Activated CD4-positive, alpha-beta T cell treated with anti-CD3 and anti-CD28 coated beads, Interleukin-2, Interleukin-6, amounts not matched to agents 100 ng/mL and 50 ng/mL, durations not matched to agents 16 hours and 8 hours (primary cell): ENCODE measurements at regions not wholly inside any gene's neighbourhood (a gene's known extent, or its start where the extent isn't known, plus 50 kb on each side); places are given as distances from the start of the nearest gene placed in this dataset.

Source experiments
- DNase-seq: peaks from one replicate; pipeline ENCODE4 v3.0.0-alpha.2; 2020

DNA sequence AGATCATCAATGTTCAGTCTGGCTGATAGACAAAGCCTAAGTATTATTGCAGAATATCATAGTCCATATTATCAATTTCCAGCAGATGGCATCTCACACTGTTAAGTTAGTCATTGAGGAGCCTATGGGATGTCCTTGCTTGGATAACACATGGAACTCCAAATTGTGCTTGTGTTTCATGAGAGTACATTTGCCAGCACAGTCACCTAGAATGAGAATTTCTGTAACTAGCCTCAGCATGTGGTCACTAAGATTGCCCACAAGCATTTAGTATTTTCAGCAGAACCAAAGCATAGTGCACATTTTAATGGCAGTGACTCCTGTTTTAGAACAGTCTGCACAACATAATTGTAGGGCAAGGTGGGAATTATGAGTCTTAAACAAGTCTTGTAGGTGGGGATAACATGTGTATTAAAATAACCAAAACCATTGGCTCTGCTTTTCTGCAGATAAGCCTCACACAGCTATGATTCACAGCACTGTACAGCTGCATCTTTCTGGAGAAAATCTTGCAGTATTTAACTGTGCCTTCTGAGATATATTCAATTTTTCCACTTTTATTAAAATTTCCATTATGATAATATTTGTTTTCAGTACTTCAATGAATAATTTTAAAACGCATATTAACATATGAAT lies 882.8 kb upstream of the SOX9 start:
- DNase-seq = no peak

DNA sequence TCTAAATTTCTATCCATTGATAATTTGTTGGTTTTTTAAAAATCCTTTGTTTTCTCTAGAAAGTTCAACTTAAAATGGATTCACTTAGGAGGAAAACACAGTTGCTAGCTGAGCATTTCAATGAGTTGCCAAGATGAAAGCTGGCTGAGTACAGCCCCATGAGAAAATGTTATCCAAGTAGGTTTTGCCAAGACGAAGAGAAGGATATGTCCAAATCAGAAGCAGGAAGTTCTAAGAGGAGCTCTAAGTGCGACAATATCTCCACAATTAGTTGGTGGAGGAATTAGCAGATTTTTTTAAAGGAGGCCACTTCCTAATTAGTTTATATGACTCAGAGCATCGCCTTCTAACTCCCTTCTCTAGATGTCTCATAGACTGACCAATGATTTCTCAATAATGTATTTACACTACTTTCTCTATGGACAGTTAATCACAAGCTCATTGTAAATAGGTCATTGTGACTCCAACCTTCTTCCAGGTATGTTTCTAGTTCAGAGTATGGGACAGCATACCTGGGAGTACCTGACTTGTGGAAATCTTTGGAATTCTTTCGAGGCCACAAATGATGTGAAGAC lies 873.3 kb upstream of the SOX9 start:
- DNase-seq = no peak

DNA sequence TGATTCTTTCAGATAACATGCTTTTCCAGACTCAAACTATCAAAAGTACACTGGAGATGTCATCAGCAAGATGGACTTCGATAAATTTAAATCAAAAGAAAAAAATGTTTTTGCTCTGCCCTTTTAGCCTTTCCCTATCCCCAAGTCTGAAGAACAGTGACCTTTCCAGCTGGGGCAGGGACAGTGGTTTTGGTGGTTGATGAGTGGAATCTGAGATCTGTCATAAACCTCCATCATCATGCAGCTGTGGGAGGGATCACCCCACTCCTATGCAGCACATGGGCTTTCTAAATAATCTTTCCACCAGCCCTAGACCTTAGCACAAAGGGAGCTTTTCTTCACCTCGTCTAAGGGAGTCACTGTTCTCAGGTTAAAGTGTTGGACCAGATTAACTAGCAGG lies 869.5 kb upstream of the SOX9 start:
- no peak for DNase-seq

DNA sequence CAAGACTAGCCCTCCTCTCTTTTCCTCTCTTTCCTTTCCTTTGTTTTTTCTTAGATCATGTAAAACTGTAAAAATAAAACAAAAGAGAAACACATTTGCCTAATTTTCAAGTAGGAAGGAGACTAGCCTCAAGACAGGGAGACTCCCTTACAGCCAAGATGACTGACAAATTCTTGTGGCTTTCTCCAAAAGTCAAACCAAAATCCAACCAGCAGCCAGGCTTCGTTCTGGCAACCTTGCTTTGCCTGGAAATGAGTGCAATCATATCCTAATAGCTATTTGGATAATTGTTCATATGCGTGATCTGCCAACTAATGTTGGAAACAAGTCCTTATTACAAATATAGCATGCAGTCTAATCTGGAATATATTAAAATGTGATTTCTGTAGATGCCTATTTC lies 868.9 kb upstream of the SOX9 start:
- no peak for DNase-seq

DNA sequence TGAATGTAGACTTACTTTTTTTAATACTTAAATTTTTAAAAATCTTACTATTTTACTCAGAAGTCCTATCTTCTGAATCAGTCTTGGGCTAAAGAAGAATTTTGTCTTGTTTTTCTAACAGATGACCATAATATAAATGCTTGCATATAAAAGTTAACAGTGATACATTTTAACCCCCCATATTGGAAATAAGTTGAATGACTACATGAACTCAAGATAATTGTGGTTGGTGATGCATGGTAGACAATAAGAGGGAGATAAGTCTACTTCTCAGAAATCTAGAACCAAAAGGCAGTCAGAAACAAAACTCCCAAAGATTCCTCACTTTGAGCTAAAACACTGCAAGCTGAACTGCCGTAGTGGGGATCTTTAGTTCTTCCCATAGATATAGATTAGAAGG lies 868.4 kb upstream of the SOX9 start:
- no peak for DNase-seq

DNA sequence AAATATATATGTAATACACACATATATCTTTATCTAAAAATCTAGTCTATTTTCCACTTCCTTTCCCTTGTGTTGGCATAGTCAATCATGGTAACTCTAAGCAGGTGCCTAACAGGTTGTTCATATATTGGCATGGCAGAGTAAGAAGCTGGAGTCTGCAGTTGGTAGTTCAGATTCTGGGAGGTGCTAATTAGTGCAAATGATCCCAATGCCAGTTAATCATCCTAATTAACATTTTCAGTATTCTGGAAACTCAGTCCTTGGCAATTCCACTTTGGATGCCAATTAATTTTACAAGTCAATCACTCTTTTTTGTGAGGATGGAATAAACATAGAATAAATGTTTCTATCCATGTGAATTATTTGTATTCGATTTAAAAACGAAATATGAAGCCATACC lies 863.7 kb upstream of the SOX9 start:
- no peak for DNase-seq

DNA sequence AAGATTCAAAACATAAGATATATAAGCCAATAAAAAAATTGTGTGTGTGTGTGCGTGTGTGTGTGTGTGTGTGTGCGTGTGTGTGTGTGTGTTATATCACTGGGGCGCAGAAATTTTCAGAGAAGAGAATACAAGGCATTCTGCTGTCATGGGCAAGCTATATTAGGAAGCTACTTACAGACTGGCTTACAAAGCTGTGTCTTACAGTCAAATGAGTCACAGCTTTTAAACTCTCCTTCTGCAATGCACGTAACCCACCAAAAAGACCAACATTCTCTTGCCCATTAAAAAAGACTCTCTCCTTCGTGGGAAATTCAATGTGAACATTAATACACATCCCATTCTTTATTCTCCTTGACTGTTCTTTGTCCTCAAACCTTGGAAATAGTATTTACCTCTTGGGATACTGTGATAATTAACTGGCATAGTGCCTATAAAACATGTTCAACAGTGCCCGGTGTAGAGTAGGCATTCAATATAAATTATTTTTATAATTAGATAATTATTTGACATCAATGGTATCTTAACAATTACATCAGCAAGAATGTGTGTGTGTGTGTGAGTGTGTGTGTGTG lies 860.4 kb upstream of the SOX9 start:
- DNase-seq = no peak

DNA sequence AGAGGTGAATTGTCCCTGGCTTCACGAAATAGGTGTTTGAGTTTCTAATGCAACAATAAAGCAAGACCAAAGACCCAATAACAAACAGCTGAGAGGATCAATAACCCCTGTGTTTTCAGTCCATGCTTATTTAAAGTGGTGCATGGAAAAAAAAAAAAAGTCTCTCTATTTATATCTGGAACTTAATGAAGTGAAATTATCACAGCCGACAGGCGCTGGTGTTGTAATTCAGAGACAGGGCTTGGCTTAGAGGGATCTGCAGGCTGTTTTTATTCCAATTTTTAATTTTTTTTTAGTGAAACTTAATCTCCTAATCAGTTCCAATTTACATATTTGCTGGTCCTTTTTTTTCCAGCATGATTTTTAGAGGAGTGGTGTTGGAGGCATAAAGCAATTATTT lies 858.2 kb upstream of the SOX9 start:
- DNase-seq = no peak

DNA sequence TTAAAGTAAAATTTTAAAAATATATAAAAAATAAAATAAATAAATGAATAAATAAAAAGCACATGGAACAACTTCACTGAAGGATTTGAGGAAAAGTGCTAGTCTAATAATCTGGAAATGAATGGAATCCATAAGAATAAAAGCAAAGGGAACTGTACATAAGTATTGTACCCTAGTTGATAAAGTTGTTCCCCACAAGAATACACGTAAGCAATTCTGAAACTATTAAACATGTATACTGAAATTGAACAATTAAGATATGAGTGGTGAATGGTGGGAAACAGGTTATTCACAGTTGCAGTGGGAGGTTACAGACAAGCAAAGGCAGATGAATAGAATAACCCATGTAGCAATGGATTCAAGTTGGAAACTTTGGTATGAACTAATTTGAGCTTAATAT lies 853.2 kb upstream of the SOX9 start:
- no peak for DNase-seq

DNA sequence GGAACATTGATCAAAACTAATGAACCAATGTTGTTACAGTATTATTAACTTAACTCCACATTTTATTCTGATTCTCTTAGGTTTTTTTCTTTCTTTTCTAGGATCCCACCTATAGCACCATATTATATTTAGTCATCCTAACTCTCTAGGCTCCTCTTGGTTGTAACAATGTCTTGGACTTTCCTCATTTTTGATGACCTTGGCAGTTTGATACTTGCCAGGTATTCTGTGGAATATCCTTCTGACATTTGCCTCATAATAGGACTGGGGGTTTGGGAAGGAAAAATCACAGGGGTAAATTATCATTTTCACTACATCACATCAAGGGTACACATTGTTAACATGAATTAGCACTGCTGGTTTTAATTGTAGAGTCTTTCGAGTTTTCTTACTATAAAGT lies 851.6 kb upstream of the SOX9 start:
- no peak for DNase-seq

DNA sequence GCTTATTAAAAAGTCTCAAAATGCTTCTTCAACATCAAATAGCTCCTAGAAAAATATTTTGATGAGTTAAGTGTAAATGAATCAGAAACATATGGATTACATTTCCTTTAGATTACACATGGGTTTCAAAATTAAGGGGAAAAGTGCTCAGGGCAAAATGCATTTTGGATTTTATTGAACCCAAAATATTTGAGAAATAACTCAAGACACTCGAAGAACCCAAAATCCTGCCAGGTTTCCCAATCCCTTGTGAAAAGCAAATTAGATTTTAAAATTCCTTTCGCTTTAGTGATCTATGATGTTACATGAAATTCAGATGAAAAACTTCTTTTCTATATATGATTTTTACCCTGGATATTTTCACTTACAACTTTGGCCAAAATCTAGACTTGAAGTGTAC lies 847.4 kb upstream of the SOX9 start:
- no peak for DNase-seq

DNA sequence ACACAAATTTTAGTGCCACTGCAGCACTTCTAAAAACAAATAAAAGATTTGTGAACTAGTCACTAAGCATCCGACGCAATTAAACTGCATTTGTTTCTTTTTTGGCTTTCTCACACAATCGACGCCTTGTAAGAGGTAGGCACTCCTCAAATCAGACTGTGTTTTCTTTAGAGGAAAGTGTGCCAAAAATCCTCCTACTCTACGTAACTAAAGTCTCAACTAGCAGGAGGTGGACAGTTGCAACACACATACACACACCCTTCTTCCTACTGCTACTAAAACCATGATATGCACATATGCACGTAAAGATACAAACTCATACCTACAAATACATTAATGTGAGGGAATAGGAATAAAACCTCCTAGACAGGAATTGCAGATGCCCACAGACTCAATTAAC lies 844.7 kb upstream of the SOX9 start:
- no peak for DNase-seq

DNA sequence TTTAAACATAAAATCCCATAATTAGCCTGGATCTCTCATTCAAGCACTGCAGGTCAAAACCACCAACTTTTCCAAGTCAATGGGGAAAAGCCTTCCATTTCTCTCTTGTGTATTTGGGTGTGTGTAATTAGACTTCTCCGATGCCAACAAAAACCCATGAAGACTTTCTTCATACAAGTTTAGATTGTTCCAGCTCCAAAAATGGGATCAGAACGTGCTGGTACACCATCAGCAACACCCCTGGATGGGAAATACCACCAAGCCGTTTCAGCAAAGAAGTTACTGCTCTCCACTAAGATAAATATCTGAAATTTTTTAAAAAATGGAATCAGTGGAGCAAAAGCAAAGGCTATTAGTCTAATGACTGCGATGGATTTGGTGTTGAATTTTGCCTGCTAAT lies 837.3 kb upstream of the SOX9 start:
- DNase-seq = no peak

DNA sequence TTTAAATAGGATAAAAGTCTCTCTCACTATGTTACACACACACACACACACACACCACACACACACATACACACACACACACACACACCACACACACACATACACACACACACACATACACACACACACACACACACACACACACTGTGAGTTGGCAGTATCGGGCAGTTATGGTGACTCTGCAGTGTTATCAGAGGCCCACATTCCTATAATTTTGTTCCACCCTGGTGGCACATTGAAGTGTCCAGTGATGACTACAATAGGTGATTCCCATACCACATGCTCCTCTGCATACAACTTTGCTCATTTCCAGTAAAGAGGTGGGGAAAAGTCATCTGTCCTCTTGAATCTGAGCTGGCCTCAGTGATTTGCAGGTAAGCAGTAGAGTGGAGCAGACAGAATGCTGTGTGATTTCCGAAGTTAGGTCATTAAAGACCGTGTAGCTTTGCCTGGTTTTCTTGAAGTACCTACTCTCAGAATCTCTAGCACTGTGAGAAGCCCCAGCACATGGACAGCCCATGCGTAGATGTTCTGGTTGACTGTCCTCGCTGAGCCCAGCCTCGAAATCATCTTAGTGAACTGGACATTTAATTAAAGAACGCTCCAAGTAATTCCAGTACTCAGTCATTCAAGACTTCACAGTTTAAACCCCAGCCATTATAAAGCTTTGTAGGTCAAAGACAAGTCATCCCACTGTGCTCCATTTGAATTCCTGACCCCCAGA lies 836.6 kb upstream of the SOX9 start:
- no peak for DNase-seq

DNA sequence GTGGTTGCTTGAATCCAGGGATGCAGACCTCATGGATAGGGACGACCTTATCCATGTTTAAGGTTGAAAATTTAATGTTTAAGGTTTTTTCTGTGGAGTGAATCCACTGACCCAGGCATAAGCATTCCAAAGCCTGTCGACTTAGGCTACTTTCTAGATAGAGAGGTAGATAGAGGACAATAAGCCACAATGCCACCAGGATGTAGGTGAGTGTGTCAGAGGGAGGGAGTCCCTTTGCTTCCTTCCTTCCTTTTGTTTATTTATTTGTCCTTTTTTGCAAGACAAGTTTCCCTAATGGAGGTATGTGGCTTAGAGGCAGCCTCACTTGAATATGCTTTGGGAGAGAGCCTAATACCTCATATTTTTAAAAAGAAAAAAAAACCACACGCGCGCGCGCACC lies 834.2 kb upstream of the SOX9 start:
- no peak for DNase-seq

DNA sequence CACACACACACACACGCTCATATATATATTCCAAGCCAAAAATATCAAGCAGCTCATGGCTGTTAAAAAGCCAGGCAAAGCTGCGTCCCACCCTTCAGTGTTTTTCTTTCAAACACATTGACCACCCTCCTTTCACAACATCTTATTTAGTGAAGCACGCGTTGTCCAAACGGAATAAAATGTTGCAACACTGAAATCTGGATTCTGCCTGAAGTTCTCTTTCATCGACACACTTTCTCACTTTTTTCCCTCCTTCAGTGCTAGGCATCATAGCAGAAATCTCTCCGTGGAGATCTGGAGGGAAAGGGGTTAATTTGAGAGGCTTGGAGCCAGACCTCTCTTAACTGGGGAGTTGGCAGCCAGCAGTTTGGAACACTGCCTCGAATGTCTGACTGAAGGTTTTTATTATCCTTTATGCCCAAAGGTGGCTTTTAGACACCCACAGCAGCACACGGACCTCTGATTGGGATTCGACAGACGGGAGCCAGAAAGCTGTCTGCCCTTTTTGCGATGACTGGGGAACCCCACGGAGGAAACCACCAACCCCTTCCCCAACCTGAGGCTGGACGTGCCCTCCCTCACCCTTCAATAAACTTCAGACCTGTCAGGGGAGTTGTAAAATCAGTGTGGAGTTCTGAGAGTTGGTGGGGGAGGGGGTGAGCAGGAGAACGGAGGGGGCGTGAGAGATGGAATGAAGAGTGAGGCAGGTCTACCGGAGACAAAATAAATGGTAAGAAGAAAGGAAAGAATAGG lies 833.6 kb upstream of the SOX9 start:
- DNase-seq = no peak

DNA sequence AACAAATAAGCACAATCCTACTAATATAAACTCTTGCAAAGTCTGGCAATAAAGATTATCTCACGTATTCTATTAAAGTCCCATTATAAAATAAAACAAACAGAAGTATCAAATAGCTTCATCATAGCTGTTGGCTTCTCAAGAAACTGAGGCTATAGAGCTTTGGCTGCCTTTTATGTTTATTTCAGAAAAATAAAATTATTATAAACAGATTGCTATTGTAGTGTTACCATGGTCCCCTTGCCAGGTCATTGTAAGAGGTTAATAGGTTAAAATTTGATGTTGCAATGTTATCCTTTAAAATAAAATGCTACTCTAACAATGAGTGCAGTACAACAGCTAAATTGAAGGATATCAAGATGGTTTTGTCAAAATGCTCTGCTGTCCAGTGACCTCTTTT lies 828.8 kb upstream of the SOX9 start:
- DNase-seq = no peak

DNA sequence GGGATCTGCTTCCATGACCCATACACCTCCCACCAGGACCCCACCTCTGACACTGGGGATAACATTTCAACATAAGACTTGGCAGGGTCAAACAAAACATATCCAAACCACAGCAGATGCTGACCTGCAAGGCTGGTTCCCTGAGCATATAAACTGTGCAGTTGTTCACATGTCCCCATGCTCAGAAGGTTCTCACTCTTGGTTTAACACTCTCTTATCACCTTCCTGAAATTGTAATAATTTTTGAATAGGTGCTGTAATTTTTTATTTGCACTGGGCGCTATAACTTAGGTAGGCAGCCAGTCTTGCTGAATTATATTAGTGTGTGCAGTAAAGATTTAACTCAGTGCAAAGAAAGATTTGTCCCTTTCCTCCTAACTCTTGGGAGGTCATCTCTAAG lies 824.8 kb upstream of the SOX9 start:
- no peak for DNase-seq

DNA sequence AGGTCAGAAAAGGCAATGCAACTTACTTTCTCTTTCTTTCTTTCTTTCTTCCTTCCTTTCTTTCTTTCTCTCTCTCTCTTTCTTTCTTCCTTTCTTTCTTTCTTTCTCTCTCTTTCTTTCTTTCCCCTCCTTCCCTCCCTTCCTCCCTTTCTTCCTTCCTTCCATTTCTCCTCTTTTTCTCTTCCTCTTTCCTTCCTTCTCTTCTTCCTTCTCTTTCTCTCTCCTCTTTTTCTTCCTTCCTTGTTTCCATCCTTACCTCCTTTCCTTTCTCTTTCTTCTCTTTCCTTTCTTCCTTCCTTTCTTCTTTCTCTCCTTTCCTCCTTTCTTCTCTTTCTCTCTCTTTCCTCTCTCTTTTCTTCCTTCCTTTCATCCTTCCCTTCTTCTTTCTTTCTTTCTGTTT lies 819.8 kb upstream of the SOX9 start:
- DNase-seq = no peak

DNA sequence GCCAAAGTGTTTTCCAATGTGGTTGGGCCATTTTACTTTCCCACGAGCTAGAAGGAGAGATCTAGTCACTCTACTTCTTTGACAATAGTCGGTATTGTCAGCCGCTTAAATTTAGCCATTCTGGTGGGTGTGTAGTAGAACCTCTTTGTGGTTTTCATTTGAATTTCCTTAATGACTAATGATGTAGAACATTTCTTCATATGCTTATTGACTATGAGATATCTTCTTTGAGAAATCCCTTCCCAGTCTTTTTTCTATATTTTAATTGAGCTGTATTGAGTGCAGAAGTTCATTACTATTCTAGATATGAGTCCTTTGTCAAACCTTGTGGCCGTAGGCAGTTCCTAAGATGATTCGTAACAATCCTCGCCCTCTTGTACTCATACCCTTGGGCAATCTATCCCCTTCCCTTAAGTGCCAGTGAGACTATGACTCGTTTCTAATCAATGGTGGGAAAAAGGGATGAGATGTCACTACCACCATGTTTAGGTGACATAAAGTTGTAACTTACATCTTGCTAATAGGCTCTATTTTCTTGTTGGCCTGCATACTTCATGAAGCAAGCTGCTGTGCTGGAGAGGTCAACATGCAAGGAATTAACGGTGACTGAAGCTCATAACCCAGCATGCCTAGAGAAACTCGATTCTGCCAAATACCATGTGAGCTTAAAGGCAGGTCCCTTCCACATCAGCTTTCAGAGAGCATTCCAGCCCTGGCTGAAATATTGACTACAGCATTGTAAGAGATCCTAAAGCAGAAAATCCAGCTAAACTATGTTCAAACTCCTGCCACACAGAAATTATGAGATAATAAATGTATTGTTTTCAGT lies 817.9 kb upstream of the SOX9 start:
- no peak for DNase-seq

DNA sequence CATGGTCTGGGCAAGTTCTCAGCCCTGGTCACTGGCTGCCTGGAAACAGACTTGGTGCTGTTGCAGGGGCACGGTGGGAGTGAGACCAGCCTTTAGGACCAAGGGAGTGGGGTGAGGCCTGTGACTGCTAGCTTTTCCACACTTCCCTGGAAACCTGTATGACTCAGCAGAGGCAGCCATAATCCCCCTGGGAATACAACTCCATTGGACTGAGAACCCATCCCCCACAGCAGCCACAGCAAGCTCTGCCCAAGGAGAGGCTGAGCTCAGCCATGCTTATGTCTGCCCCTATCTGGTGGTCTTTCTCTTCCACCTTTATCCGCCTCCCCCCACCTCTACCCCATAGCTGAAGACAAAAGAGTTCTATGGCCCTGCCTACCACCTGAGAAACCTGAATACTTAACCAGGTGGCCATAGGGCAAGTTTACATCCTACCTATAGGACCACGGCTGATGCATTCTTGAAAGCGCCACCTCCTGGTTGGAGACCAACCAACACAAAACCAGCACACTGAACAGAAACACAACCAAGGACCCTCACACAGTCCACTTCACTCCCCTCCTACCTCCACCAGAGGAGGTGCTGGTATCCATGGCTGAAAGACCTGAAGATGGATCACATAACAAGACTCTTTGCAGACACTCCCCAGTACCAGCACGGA lies 816.2 kb upstream of the SOX9 start:
- no peak for DNase-seq

DNA sequence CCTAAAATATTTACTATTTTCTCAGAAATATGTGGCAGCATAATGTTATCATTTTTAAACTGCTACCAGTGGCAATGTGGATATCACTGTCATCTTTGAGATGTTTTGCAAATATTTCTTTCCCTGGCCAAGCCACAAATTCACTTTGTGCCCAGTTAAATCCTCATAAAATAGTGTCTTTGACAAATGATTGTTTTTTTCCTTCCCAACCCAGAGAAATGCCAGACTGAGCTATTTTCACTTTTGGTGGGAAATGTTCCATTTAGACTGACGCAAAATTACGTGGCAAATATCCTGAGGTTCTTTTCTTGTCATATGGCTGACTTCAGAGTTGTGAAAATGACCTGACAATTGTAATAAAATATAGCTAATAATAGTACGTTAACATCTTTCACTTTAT lies 807.0 kb upstream of the SOX9 start:
- no peak for DNase-seq
